ENCODE measurements at regions not wholly inside any gene's neighbourhood (a gene's known extent, or its start where the extent isn't known, plus 50 kb on each side); places are given as distances from the start of the nearest gene placed in this dataset.
"Not testable (repeated sequence)": the region's sequence is repeated elsewhere in the genome, so short reads cannot be mapped to it uniquely, and the experiment has no call there.

DNA sequence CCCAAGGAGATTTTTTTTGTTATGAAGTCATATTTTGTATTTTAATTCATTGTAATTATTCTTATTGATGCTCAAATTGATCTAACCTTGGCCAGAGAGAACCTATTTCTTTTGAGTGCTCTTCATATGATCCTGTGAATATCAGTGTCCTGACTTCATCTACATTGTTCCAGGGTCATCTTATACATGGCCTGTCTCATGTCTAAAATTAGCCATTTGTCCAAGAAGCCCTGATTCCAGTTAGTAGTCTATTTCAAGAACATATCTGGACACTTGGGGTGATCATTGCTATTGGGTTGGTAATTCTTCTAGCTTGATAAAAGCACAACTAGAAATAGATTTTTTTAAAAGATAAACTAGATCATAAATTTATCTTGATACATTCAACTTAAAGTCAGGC is 266.2 kb downstream of the SPRY1 start:
- in situ Hi-C loops (cut with MboI; ENCODE audit: low sequenced_read_pairs): loop anchor here (25.0 kb wide), 1 partner anchor 526 kb away; no protein-coding TSS in a partner anchor

DNA sequence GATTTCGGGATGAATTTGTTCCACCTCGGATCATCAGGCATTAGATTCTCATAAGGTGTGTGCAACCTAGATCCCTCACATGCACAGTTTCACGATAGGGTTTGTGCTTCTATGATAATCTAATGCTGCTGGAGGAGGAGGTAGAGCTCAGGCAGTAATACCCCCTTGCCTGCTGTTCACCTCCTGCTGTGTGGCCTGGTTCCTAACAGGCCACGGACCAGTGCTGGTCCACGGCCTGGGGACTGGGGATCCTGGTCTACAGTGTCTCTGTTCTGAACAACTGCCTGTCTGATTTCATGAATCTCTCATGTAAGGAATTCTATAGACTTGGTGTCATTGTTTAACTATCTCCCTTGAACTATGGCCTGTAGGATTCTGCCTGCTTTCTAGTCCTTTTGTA is 269.9 kb downstream of the SPRY1 start:
- in situ Hi-C loops (cut with MboI; ENCODE audit: low sequenced_read_pairs): loop anchor here (25.0 kb wide), 1 partner anchor 529 kb away; no protein-coding TSS in a partner anchor

DNA sequence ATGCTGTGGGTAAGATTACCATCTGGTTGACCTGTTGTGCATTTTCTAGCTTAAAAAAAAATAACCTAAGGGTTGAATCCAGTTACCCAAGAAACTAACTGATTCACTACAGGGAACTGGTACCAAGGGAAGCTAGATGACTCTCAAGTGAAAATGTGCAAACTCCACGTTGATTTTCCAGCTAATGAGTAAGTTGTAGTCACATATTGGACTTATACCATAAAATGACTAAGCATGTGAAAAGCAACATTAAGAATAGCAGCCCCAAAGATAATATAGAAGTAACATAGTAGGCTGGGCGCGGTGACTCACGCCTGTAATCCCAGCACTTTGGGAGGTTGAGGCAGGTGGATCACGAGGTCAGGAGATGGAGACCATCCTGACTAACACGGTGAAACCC is 270.9 kb downstream of the SPRY1 start:
- in situ Hi-C loops (cut with MboI; ENCODE audit: low sequenced_read_pairs): loop anchor here (25.0 kb wide), 1 partner anchor 530 kb away; no protein-coding TSS in a partner anchor

DNA sequence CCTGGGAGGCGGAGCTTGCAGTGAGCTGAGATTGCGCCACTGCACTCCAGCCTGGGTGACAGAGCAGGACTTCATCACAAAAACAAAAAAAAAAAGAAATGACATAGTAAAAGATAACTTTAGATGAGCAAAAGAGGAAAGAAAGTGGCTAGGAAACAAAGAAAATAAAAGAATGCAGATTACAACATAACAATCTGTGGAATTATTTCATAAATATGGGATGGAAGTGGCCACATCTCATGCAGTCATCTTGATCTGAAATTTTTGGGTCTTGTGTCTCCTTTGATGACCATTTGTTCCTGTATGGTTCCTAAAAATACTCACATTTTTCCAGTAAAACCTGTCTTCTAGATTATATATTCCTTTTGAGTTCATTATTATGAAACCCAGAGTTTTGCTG is 271.4 kb downstream of the SPRY1 start:
- in situ Hi-C loops (cut with MboI; ENCODE audit: low sequenced_read_pairs): loop anchor here (25.0 kb wide), 1 partner anchor 531 kb away; no protein-coding TSS in a partner anchor

DNA sequence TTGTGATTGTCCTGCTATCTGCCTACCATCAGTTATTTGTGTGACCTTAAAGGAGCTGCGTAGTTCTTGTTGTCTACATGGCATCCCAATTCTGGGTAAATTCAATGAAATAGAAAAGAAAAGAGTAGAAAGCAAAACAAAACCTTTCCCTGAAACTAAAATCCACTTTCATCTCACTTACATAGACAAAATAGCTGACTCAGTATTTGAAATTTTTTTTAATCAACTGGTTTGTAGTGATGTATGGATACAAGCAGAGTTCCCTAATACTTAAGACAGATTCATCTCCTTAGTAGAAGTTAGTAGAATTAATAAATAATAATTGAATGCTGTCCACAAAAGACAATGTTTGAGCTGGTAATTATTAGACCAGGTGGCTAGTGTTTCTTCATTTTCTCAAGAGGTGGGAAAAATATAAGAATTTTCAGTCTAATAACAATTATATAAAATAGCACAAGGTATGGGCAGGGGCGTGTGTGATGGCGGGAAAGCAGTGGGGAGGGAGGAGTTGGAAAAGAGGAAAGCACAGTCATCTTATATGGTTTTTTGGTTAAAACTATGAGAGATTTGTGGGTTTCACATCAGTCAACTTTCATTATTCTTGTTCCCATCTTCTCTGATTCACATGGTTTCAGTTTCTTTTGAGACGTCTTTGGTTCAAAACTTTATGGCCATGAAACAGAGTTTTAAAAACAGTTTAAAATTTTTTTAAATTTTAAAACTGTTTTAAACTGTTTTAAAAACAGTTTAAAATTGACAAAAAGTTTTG is 275.2 kb downstream of the SPRY1 start:
- in situ Hi-C loops (cut with MboI; ENCODE audit: low sequenced_read_pairs): loop anchor here (25.0 kb wide), 1 partner anchor 535 kb away; no protein-coding TSS in a partner anchor

DNA sequence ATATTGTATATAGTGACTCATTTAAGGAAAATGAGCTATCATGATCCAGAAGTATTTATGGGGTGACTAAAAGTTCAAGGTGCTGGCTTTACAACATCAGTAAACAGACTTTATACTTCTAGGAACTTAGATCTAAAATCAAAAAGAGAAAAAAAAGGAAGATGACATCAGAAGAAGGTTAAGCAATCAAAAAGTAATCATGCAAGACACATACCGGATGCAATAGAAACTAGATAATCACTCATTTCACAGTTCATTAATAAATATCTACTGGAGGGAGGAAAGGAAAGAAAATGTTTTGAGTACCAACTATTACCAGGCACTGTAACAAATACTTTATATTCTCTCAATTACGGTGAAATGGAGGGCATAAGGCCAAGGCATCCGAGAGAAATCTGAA is 276.4 kb downstream of the SPRY1 start:
- in situ Hi-C loops (cut with MboI; ENCODE audit: low sequenced_read_pairs): loop anchor here (25.0 kb wide), 1 partner anchor 536 kb away; no protein-coding TSS in a partner anchor

DNA sequence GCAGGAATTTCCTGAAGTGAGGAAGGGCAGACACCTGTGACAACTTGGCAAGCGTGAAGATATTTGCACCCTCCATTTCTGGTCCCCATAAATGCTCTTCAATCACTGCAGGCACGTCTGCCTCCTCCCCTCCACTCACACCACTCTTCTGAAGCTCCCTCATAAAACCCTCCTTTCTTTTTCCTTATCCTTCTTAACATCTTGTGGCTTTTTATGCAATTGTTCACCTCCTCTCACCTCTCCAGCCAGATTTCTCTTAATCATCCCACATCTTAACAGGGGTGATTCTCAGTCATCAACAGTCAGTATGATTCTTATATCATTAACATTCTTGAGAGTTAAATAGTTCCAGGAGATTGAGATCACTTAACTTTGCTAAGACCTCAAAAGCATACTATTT is 277.4 kb downstream of the SPRY1 start:
- in situ Hi-C loops (cut with MboI; ENCODE audit: low sequenced_read_pairs): loop anchor here (25.0 kb wide), 1 partner anchor 537 kb away; no protein-coding TSS in a partner anchor

DNA sequence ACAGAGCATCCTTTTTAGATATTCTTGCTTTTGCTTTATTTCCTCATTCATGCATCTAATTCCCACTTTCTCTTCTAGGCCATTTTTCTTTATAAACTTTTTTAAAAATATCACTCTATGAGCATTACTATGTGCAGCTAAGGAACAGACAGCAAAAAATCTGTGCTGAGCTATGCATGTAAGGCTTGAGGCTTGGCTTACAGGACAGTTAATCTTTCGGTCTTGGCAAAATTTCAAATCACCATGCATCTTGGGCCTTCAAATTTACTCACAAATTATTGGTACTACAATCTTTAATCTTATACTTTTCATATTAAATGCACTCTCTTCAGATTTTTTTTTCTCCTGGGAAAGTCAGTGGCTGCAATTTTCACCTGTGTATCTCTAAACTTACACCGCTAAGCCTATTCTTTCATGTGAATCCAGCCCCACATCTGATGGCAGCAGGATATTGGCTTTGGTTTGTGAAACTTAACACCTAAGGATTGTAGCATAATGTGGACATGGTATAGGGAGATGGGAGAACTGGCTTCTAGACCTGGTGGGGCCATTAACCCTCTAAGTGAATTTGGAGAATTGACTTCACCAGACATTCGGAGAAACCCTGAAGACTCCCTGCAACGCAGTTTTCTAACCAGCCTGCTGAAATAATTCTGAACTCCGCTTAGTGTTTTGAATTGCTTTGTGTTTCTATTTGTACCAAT is 278.3 kb downstream of the SPRY1 start:
- in situ Hi-C loops (cut with MboI; ENCODE audit: low sequenced_read_pairs): loop anchor here (25.0 kb wide), 1 partner anchor 538 kb away; no protein-coding TSS in a partner anchor

DNA sequence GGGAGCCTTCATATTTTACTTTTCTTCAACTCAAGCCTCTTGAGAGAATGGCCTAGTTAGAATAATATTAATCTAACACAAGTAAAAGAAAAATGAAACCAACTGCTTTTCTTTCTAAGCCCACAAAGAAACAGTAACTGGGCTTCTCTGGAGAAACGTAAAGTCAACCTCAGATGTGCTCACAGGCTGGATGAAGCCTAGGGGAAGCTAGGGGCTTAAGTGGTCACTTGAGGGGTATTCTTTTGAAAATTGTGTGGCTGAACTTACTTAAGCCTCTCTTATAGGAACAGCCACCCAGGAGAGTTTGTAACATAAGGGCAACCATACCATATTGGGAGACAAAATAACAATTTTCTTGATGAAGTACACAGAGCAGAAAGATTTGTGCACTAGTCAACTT is 279.0 kb downstream of the SPRY1 start:
- in situ Hi-C loops (cut with MboI; ENCODE audit: low sequenced_read_pairs): no loop called here

DNA sequence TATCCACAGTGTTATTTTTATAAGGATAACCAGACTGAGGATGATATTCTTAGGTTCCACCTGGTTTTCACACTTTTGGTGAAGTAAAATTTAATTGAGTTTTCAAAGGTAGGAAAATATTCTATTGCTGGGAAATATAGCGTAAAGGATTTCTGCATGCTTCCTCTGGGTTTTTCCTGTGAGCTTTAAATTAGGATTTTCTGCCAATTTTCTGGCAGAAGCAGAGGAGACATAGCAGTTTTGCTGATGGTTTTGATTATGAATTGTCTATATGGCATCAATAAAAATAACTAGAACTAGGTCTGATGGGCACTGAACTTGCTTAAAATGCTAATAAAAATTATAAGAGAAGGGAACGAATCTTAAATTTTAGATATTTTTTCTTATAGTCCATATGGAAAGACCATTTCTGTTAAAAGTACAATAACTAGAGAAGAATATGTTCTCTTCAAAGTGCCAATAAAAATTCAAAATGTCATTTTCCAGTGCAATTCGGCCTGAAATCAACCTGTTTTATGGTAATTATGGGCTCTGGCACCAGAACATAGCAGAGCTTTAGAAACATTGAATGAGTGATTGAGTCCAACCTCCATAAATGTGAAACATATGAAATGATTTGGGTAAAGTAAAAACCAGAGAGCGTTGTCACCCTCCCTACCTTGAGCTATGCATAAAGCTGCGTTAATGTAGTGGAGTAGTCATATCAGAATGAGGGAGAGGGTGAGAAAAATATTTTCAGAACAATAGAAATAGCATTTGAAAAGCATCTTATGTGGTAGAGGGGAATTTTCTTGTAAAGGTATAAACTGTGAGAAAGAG is 279.7 kb downstream of the SPRY1 start:
- in situ Hi-C loops (cut with MboI; ENCODE audit: low sequenced_read_pairs): no loop called here

DNA sequence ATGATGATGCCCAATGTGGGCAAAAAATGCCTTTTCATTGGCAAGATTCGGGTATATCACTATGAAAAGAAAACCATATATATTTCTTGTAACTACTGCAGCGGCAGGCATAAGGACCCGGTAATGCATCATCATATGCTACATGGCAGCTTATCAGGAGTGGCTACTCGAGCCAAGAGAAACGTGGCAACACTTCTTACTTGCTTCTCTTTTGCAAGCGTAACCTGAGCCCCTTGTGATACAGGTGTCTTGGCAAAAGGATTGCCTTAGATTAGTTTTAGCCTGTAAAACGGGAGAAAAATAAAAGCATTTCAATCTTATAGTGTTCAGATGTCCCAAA is 280.3 kb downstream of the SPRY1 start:
- in situ Hi-C loops (cut with MboI; ENCODE audit: low sequenced_read_pairs): no loop called here

DNA sequence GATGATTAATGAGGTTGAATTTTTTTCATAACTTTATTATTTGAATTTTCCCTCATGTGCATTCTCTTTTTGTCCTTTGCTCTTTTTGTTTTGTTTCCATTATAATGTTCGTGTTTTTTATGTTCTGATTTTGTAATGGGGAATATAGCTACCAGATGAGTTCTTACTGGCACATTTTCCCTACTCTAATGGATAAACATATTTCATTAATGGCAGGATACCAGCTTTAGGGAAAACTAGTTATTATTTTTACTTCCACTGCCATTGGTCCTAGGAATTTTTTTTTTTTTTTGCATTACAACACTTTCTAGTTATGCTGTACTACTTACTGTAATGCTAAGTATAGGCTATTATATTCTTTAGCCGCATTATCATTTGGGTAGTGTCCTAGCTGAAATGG is 286.3 kb downstream of the SPRY1 start:
- in situ Hi-C loops (cut with MboI; ENCODE audit: low sequenced_read_pairs): no loop called here

DNA sequence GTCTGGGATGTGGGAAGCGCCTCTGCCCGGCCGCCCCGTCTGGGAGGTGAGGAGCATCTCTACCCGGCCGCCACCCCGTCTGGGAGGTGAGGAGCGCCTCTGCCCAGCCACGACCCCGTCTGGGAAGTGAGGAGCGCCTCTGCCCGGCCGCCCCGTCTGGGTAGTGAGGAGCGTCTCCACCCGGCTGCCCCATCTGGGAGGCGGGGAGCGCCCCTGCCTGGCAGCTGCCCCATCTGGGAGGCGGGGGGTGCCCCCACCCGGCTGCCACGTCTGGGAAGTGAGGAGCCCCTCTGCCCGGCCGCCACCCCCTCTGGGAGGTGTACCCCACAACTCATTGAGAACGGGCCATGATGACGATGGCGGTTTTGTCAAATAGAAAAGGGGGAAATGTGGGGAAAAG is 288.3 kb downstream of the SPRY1 start:
- in situ Hi-C loops (cut with MboI; ENCODE audit: low sequenced_read_pairs): not testable (repeated sequence)

DNA sequence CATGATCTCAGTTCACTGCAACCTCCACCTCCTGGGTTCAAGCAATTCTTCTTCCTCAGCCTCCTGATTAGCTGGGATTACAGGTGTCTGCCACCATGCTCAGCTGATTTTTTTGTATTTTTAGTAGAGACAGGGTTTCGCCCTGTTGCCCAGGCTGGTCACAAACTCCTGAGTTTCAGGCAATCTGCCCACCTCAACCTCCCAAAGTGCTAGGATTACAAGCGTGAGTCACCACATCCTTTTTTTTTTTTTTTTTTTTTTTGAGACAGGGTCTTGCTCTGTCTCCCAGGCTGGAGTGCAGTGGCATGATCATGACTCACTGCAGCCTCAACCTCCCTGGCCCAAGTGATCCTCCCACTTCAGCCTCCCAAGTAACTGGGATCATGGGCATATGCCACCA is 298.9 kb downstream of the SPRY1 start:
- in situ Hi-C loops (cut with MboI; ENCODE audit: low sequenced_read_pairs): not testable (repeated sequence)

DNA sequence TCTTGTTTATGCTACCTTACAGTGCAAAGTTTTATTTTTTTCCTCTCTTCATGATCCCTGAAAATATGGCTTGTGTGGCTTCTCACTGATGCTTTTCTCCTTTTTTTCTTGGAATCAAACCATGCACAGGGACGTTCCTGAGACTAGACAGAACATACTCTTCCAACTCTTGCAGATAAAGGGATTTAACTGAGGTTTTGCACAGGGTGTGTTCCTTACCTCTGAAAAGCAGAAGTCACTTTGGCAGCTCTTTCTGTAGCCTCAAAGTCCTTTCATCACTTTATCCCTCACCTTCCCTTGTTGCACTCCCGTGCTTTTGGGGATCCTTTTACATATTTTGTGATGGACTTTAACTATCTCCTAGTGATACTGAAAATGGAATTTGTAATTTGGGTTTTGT is 300.1 kb downstream of the SPRY1 start:
- in situ Hi-C loops (cut with MboI; ENCODE audit: low sequenced_read_pairs): no loop called here

DNA sequence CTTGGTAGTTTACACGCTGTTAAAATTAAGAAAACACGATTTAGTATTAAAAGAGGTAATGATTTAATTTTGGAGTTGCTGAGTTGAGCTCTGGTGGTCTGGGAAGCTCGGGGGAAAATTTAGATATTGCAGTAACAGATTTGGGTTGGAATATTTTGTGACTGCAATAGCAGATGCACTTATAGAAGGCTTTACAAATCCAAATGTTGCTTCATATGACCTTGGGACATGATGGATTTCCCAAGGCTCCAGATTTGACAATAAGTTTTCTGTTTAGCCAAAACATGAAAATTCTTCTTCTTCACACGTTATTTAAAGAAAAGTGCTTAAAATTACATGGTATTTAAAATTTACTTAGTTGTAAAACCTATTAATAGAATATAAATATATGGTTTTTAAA is 302.0 kb downstream of the SPRY1 start:
- in situ Hi-C loops (cut with MboI; ENCODE audit: low sequenced_read_pairs): no loop called here

DNA sequence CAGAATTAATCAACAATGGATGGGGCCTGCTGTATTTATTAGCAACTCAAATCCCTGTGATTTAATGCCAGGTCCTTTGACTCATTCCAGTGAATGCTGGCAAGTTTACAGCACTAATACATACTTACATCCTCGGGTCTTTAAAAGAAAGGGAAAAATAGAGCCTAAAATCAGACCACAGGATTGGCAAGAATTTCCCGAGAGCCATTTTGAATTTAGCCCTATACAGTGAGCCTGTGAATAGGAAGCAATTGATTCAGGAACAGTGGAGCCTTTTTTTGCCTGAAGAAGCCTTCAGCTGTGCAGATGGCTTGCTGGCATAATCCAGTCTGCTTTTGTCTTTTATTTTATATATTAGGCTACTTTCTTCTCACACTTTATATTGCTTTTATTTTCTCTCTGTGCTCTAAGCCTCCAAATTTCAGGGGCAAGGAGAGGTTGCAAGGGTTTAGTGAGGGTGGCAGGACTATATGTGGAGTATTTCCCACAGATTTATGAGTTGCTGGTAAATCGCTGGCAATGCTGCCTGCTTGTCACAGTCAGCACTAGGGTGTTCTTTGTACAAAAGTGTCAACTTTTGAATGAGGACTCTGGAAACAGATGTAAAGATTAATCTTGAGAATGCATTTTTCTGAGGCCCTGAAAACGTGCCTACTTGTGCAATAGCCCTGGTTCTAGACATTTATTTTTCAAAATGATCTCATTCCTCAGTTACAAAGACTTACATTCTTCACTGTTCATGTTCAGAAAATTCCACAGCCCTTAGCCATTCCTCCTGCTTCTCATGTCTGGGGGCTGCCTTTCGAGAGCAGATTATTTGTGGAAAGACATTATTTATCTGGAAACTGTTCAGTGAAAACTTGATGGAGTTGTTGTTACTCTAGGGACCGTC is 303.5 kb downstream of the SPRY1 start:
- in situ Hi-C loops (cut with MboI; ENCODE audit: low sequenced_read_pairs): no loop called here

DNA sequence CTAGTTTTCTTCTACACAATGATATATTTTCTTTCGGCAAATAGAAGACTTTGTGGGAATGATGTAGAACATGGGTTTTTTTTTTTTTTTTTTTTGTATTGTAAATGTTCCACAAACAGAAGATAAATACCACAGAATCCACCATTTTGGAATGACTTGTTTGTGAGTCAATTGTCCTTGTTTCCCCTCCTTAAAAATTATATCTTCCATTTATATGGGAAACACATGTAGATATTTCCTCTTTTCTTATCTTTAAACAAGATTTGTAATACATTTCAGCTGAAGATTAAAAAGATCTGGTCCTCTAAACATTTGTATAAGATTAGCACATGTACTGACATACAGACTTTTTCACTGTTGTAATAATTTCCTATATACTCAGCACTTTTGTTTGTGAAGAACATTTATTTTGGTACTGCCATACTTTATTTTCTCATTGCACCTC is 304.6 kb downstream of the SPRY1 start:
- in situ Hi-C loops (cut with MboI; ENCODE audit: low sequenced_read_pairs): no loop called here

DNA sequence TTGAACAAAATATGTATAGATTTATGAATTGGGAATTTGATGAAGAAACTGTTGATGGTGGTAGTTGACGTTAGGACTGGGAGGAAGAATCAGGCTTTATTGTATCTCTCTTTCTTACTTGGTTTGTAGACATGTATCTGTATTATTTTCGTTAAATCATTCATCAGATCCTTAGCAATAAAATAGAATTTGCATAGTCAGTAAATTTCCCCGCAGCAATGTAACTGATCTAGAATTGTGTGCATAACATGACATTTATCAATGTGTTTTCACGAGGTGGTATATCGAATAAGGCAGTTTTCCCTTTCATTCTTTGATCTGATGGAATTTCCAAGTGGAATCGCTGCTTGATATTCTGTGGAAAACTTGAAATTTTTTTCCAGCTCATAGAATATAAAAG is 308.8 kb downstream of the SPRY1 start:
- in situ Hi-C loops (cut with MboI; ENCODE audit: low sequenced_read_pairs): no loop called here

DNA sequence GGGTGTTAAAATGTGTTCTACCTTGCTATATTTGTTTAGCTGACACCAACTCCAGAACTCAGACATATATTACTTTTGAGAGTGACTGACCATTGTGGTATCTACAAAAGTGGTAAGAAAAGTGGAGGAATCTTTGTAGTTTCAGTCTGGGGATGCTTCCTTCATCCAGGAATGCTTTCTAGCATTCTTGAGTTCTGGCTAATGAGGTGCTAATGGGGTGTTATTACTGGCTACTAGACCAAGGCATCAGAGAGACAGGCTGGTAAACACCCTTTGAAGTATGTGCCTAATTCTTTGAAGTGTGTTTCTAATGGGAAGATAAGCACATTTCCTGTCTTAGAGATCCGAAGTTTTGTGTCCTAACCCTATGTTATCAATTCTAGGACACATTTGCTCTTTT is 310.4 kb downstream of the SPRY1 start:
- in situ Hi-C loops (cut with MboI; ENCODE audit: low sequenced_read_pairs): no loop called here

Measured in HL-60/S4 treated with phorbol 12-myristate 13-acetate at 8.2 ng/mL for 4 days and 3 days (cell line).